SH-SY5Y (cell line): ENCODE measurements at regions not wholly inside any gene's neighbourhood (a gene's known extent, or its start where the extent isn't known, plus 50 kb on each side); places are given as distances from the start of the nearest gene placed in this dataset.

Source experiments
- GATA2 ChIP-seq: IDR thresholded peaks from 2 replicates; pipeline ENCODE4 v1.6.1; 2011; ENCODE audit warnings: mild to moderate bottlenecking, low read depth, low read length
- GATA3 ChIP-seq: IDR thresholded peaks from 2 replicates; pipeline ENCODE4 v1.6.1; 2011; ENCODE audit warnings: low read depth, mild to moderate bottlenecking, low read length, moderate library complexity

GRCh38 chr2:6036211-6036610, 344.0 kb downstream of the SOX11 start:
- TF ChIP-seq GATA2 = no peak
- no peak for TF ChIP-seq GATA3
